ENCODE measurements at regions not wholly inside any gene's neighbourhood (a gene's known extent, or its start where the extent isn't known, plus 50 kb on each side); places are given as distances from the start of the nearest gene placed in this dataset.

DNA sequence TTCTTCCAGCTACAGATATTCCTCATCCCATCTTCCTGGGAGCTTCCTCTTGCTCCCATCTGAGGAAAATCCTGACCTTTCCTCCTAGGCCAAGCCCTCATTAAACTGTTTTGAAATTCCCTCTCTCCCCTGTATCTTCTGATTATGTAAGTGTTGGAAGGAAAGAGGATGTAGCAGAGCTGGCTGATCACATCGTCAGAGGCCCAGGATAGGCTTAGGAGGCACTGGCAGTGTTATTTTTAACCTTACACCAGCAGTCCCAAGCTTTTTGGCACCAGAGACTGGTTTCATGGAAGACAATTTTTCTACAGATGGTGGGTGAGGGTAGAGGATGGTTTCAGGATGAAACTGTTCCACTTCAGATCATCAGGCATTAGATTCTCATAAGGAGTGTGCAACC, 630.4 kb downstream of the EPHA4 start:
- no peaks in the 10 kb centered on the region for H3K36me3 Mint-ChIP-seq (ENCODE audit: insufficient read depth, unreplicated experiment)
- ChIA-PET POLR2A (no interaction called here), CTCF (no interaction called here)
- BruUV-seq (replicated peaks) = no TSS peak
- no peaks in the 10 kb centered on the region for H3K4me1 Mint-ChIP-seq (ENCODE audit: insufficient read depth, unreplicated experiment)
- H3K27me3 Mint-ChIP-seq (ENCODE audit: insufficient read depth, unreplicated experiment) = no peaks in the 10 kb centered on the region
- no peak for DNase-seq (ENCODE audit: unreplicated experiment)
- no peak overlapping the region for H3K27ac Mint-ChIP-seq (ENCODE audit: low read depth, unreplicated experiment)
- intact Hi-C loops (cut with micrococcal nuclease) = no loop called here
- TF ChIP-seq, protein P1, sequence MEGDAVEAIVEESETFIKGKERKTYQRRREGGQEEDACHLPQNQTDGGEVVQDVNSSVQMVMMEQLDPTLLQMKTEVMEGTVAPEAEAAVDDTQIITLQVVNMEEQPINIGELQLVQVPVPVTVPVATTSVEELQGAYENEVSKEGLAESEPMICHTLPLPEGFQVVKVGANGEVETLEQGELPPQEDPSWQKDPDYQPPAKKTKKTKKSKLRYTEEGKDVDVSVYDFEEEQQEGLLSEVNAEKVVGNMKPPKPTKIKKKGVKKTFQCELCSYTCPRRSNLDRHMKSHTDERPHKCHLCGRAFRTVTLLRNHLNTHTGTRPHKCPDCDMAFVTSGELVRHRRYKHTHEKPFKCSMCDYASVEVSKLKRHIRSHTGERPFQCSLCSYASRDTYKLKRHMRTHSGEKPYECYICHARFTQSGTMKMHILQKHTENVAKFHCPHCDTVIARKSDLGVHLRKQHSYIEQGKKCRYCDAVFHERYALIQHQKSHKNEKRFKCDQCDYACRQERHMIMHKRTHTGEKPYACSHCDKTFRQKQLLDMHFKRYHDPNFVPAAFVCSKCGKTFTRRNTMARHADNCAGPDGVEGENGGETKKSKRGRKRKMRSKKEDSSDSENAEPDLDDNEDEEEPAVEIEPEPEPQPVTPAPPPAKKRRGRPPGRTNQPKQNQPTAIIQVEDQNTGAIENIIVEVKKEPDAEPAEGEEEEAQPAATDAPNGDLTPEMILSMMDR (IDR thresholded peaks at IDR 0.05; ENCODE audit: unreplicated experiment) = no peak
- no peak overlapping the region for H3K4me3 Mint-ChIP-seq (ENCODE audit: unreplicated experiment)
- no peaks in the 10 kb centered on the region for H3K9me3 Mint-ChIP-seq (ENCODE audit: unreplicated experiment)

DNA sequence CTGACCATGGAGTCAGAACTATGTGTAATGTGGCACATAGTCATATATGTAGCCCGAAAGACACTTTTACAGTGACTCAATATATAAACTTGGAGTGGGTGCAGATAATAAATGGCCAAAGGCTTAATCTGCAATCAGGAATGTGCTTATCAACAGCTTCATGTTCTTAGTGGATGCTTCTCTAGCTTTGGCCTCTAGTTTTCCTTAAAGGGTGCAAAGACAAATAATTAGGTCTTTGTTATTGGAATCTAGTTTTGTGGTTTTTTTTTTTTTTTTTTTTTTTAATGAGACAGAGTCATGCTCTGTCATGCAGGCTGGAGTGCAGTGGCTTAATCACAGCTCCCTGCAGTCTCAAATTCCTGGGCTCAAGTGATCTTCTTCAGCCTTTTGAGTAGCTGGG, 625.6 kb downstream of the EPHA4 start:
- no TSS peak for BruUV-seq (replicated peaks)
- no peaks in the 10 kb centered on the region for H3K9me3 Mint-ChIP-seq (ENCODE audit: unreplicated experiment)
- intact Hi-C loops (cut with micrococcal nuclease) = no loop called here
- ChIA-PET POLR2A (interaction anchor here (0.6 to 0.7 kb wide), 2 partner anchors 10 to 560 kb away, joined by 3 to 4 read pairs; no protein-coding TSS in a partner anchor), CTCF (interaction anchor here (0.6 kb wide), 1 partner anchor 20 kb away, joined by 4 read pairs; no protein-coding TSS in a partner anchor)
- no peaks in the 10 kb centered on the region for H3K27me3 Mint-ChIP-seq (ENCODE audit: insufficient read depth, unreplicated experiment)
- no peak for DNase-seq (ENCODE audit: unreplicated experiment)
- TF ChIP-seq, protein P1 (IDR thresholded peaks at IDR 0.05; ENCODE audit: unreplicated experiment) = no peak
- no peaks in the 10 kb centered on the region for H3K4me1 Mint-ChIP-seq (ENCODE audit: insufficient read depth, unreplicated experiment)
- H3K4me3 Mint-ChIP-seq (ENCODE audit: unreplicated experiment) = no peak overlapping the region
- no peaks in the 10 kb centered on the region for H3K36me3 Mint-ChIP-seq (ENCODE audit: insufficient read depth, unreplicated experiment)
- no peak overlapping the region for H3K27ac Mint-ChIP-seq (ENCODE audit: low read depth, unreplicated experiment)

DNA sequence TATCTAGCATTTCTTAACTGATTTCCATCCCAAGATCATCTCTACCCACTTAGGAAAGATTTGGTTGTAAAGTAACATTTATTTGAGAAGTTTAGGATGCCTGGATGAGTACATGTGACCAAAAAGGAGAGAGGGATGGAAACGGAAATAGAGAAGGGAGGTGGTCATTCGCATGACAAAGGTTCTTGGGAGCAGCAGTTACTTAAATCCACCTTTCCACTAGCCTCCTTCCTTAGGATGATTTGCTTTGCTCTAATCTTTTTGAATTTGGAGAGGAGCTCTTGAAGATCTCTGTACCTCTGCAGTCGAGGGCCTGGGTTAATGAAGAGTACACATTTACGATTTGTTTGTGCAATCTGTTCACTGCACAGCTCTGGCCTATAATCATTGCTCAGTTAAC, 623.5 kb downstream of the EPHA4 start:
- no peak for DNase-seq (ENCODE audit: unreplicated experiment)
- TF ChIP-seq, protein P1 (IDR thresholded peaks at IDR 0.05; ENCODE audit: unreplicated experiment) = no peak
- Mint-ChIP-seq H3K9me3 (ENCODE audit: unreplicated experiment) (no peaks in the 10 kb centered on the region), H3K4me3 (ENCODE audit: unreplicated experiment) (no peak overlapping the region), H3K4me1 (ENCODE audit: insufficient read depth, unreplicated experiment) (no peaks in the 10 kb centered on the region), H3K36me3 (ENCODE audit: insufficient read depth, unreplicated experiment) (no peaks in the 10 kb centered on the region), H3K27ac (ENCODE audit: low read depth, unreplicated experiment) (no peak overlapping the region), H3K27me3 (ENCODE audit: insufficient read depth, unreplicated experiment) (no peaks in the 10 kb centered on the region)
- ChIA-PET POLR2A (no interaction called here), CTCF (no interaction called here)
- intact Hi-C loops (cut with micrococcal nuclease) = no loop called here
- no TSS peak for BruUV-seq (replicated peaks)

DNA sequence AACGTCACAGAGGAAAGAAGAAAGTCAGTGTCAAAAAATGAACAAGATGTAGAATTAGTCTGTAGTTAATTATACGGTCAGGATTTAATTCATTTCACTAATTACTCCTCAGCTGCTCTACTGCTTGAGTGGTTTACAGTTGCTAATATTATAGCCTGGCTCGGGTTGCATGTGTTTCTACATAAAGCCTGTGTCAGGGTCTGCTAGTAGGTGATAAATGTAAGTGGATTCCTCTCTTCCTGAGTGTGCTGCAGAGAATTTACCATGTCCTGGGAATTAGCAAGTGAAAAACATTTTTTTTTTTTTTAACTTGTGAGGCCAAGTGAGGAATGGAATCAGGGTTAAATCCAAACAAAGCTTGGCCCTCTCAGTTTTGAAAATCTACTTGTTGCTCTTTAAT, 622.6 kb downstream of the EPHA4 start:
- no peaks in the 10 kb centered on the region for H3K4me1 Mint-ChIP-seq (ENCODE audit: insufficient read depth, unreplicated experiment)
- BruUV-seq (replicated peaks) = no TSS peak
- TF ChIP-seq, protein P1 (IDR thresholded peaks at IDR 0.05; ENCODE audit: unreplicated experiment) = no peak
- H3K27me3 Mint-ChIP-seq (ENCODE audit: insufficient read depth, unreplicated experiment) = no peaks in the 10 kb centered on the region
- no peak for DNase-seq (ENCODE audit: unreplicated experiment)
- ChIA-PET CTCF (no interaction called here), POLR2A (interaction anchor here (0.6 kb wide), 1 partner anchor 238 kb away, joined by 3 read pairs; no protein-coding TSS in a partner anchor)
- no peaks in the 10 kb centered on the region for H3K9me3 Mint-ChIP-seq (ENCODE audit: unreplicated experiment)
- no peaks in the 10 kb centered on the region for H3K36me3 Mint-ChIP-seq (ENCODE audit: insufficient read depth, unreplicated experiment)
- no peak overlapping the region for H3K4me3 Mint-ChIP-seq (ENCODE audit: unreplicated experiment)
- intact Hi-C loops (cut with micrococcal nuclease) = no loop called here
- no peak overlapping the region for H3K27ac Mint-ChIP-seq (ENCODE audit: low read depth, unreplicated experiment)
